Transverse colon (tissue), 4 donors: ENCODE measurements at regions not wholly inside any gene's neighbourhood (a gene's known extent, or its start where the extent isn't known, plus 50 kb on each side); places are given as distances from the start of the nearest gene placed in this dataset.

Experiments used
- EP300 ChIP-seq: sonication (generic); formaldehyde crosslinking; IDR thresholded peaks from one replicate; pipeline ENCODE4 v1.6.1; 2017; ENCODE audit warnings: antibody characterized with exemption, low read depth
- POLR2A ChIP-seq: fragments of 450-650 bp; IDR thresholded peaks from one replicate; pipeline ENCODE4 v1.6.1; 2016; ENCODE audit warnings: antibody characterized with exemption, mild to moderate bottlenecking, moderate library complexity
- POLR2AphosphoS5 ChIP-seq, 3 donors: sonication (generic); formaldehyde crosslinking; IDR thresholded peaks; one replicate each; pipeline ENCODE4 v1.6.1; 2016; ENCODE audit warnings: antibody characterized with exemption in 3 of 3
- TF ChIP-seq, protein P1 (sequence below), 5 experiments: fragments of 200-600 bp in 3 of 5; fragments of 450-650 bp in 2 of 5; sonication (generic) in 3 of 5; IDR thresholded peaks; 1 replicate in 2 of 5; 2 replicates in 3 of 5; pipeline ENCODE4 v1.5.1; 2016 to 2017; ENCODE audit warnings: antibody characterized with exemption in 5 of 5, inconsistent platforms in 3 of 5, mild to moderate bottlenecking in 2 of 5, moderate library complexity in 1 of 5

DNA sequence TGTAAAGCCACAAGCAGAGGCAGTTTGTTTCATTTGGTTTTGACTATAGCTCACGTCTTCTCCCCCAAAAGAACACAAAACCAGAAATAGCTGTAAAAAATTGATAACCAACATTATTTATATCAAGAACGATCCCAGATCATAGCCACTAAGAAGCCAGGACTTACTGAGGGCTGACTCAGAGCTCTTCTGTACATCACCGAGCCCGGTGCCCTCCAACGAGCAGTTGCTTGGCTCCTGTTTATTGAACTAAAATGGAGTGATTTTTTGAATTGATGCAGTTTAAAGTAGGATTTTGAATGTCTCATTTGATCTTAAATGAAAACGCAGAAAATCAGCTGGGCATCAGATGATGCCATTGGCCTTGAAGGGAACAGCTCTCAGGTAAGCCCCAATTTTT lies 343.3 kb downstream of the INSIG2 start:
- TF ChIP-seq, protein P1, sequence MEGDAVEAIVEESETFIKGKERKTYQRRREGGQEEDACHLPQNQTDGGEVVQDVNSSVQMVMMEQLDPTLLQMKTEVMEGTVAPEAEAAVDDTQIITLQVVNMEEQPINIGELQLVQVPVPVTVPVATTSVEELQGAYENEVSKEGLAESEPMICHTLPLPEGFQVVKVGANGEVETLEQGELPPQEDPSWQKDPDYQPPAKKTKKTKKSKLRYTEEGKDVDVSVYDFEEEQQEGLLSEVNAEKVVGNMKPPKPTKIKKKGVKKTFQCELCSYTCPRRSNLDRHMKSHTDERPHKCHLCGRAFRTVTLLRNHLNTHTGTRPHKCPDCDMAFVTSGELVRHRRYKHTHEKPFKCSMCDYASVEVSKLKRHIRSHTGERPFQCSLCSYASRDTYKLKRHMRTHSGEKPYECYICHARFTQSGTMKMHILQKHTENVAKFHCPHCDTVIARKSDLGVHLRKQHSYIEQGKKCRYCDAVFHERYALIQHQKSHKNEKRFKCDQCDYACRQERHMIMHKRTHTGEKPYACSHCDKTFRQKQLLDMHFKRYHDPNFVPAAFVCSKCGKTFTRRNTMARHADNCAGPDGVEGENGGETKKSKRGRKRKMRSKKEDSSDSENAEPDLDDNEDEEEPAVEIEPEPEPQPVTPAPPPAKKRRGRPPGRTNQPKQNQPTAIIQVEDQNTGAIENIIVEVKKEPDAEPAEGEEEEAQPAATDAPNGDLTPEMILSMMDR (IDR thresholded peaks at IDR 0.05) = no peak
- TF ChIP-seq POLR2A (no peak), EP300 (no peak), POLR2AphosphoS5 (IDR thresholded peaks at IDR 0.05) (no peak)
